Cardiac muscle cell (in vitro differentiated cells and primary cell): ENCODE measurements at regions not wholly inside any gene's neighbourhood (a gene's known extent, or its start where the extent isn't known, plus 50 kb on each side); places are given as distances from the start of the nearest gene placed in this dataset.
A peak's percentile ranks its signal among the peaks of the same experiment; 100 is the strongest.

ENCODE experiments used
- DNase-seq, 2 donors: peaks; one replicate each; pipeline versions ENCODE4 v3.0.0 to v3.0.0-alpha.2; 2010 to 2017; ENCODE audit warnings: low read depth in 1 of 2, low spot score in 1 of 2
- H3K27ac ChIP-seq: fragments of 200-600 bp; sonication (generic); 2 replicates; pipeline ENCODE4 v1.5.1; 2016
- H3K27me3 ChIP-seq: fragments of 200-600 bp; sonication (generic); 2 replicates; pipeline ENCODE4 v1.6.0; 2016; ENCODE audit warnings: control low read depth
- H3K36me3 ChIP-seq: fragments of 200-600 bp; sonication (generic); 2 replicates; pipeline ENCODE4 v1.5.1; 2016; ENCODE audit warnings: control low read depth
- H3K4me1 ChIP-seq: fragments of 200-600 bp; sonication (generic); 2 replicates; pipeline ENCODE4 v1.8.1; 2017; ENCODE audit warnings: low read depth, mild to moderate bottlenecking, mixed run types
- H3K4me3 ChIP-seq: fragments of 200-600 bp; sonication (generic); 2 replicates; pipeline ENCODE4 v1.5.1; 2016; ENCODE audit warnings: mild to moderate bottlenecking
- H3K9me3 ChIP-seq: fragments of 200-600 bp; sonication (generic); 2 replicates; pipeline ENCODE4 v1.5.1; 2017; ENCODE audit warnings: low read depth, mild to moderate bottlenecking, control low read depth
- TF ChIP-seq, protein P1 (sequence below): IDR thresholded peaks from 2 replicates; pipeline ENCODE4 v1.5.1; 2012; ENCODE audit warnings: low read depth, mild to moderate bottlenecking, low read length

DNA sequence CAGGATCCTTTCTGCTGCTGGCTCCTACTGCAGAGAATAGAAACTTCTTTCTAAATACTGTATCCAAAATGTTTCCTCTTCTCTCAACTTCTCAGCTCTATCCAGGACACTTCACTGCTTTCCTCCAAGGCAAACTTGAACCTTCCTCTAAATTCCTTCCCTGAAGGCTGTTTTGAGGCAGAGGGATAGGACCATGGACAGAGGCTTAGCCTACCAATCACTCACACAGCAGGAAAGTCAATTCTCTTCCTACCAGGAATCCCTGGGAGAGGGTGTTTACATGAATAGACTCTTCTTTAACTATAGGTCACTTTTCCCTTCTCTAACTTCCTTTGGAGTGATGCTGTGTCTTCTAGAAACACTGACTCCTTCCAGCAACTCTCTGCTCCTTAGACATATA, 115.6 kb upstream of the MKLN1 start:
- no peaks in the 10 kb centered on the region for H3K4me1 ChIP-seq
- H3K4me3 ChIP-seq, result no peak overlapping the region
- no peaks in the 10 kb centered on the region for H3K27me3 ChIP-seq
- no peaks in the 10 kb centered on the region for H3K9me3 ChIP-seq
- peak; percentile 50 to 55 for DNase-seq
- H3K27ac ChIP-seq, result no peak overlapping the region
- no peaks in the 10 kb centered on the region for H3K36me3 ChIP-seq
- TF ChIP-seq, protein P1, sequence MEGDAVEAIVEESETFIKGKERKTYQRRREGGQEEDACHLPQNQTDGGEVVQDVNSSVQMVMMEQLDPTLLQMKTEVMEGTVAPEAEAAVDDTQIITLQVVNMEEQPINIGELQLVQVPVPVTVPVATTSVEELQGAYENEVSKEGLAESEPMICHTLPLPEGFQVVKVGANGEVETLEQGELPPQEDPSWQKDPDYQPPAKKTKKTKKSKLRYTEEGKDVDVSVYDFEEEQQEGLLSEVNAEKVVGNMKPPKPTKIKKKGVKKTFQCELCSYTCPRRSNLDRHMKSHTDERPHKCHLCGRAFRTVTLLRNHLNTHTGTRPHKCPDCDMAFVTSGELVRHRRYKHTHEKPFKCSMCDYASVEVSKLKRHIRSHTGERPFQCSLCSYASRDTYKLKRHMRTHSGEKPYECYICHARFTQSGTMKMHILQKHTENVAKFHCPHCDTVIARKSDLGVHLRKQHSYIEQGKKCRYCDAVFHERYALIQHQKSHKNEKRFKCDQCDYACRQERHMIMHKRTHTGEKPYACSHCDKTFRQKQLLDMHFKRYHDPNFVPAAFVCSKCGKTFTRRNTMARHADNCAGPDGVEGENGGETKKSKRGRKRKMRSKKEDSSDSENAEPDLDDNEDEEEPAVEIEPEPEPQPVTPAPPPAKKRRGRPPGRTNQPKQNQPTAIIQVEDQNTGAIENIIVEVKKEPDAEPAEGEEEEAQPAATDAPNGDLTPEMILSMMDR, result no peak

DNA sequence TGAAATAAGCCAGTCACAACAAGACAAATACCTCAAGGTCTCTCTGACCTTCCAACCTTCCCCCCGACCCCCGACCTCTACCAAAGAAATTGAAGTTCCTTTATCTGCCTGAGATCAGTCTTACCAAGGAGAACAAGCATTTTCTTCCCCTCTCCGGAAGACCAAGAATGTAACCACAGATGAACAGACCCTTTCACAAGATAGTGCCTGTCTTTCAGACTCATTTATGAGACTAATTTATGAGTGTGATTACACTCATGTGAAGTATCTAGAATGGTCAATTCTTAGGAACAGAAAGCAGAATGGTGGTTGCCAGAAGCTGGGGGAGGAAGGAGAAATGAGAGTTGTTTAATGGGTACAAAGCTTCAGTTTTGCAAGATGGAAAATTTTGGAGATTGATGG, 108.9 kb upstream of the MKLN1 start:
- DNase-seq, result no peak
- TF ChIP-seq, protein P1, result no peak
- peaks cover 4% of the 10 kb centered on the region for H3K4me1 ChIP-seq
- no peak overlapping the region for H3K27ac ChIP-seq
- H3K4me3 ChIP-seq, result no peak overlapping the region
- no peaks in the 10 kb centered on the region for H3K9me3 ChIP-seq
- no peaks in the 10 kb centered on the region for H3K27me3 ChIP-seq
- no peaks in the 10 kb centered on the region for H3K36me3 ChIP-seq

DNA sequence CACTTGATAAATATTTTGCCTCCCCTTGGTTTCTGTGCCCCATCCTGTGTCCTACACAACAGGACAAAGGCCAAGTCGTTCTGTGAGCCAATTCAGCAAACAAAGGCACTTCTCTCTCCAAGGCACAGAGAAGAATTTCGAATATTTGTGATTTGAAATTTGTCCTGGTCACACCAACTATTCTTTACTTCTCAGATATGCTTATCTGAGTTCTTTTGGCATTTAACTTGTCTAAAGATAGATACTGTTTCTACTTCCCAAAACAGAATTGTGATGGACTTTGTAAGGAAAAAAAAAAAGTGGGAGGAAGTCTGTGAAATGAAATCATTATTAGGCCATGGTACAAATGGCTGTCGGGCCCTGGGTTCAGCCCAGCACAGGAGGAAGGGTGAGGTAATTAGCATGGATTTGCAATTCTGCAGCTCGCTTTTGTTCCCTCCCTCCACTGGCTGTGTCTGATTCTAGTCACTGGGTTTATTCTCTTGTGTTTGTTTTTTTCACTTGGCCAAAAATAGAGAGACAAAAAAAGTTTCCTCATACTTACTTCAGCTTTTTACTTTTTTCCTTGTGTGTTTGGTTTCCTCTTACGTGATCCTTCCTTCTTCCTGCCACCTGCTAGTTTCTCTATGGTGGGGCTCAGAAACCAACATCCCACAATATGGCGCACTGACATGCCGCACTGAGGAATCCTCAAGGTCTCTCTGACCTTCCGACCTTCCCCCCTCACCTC, 108.2 kb upstream of the MKLN1 start:
- Histone ChIP-seq H3K27ac (no peak overlapping the region), H3K9me3 (no peaks in the 10 kb centered on the region), H3K4me3 (no peak overlapping the region), H3K36me3 (no peaks in the 10 kb centered on the region), H3K27me3 (no peaks in the 10 kb centered on the region), H3K4me1 (peaks cover 4% of the 10 kb centered on the region)
- TF ChIP-seq, protein P1, result no peak
- peak in 1 of 2 donors; percentile 30 for DNase-seq

DNA sequence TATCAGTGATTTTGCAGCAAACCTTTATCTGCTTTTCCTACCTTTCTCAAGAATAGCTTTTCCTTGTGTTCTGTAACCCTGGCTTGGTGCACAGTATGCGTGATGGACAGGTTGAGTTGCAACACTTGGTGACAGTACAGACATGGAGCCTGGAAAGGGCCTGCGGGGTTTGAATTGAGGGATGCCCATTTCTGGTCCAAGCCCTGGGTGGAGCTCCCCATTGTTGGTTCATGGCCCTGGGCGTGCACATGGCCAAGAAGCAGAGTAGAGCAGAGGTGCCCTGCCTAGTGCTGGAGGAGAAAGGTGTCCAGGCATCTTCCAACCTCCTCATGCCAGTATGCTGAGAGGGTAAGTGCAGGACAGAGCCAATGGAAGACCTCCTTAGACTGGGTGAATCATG, 106.6 kb upstream of the MKLN1 start:
- Histone ChIP-seq H3K4me1 (peaks cover 4% of the 10 kb centered on the region), H3K27me3 (no peaks in the 10 kb centered on the region), H3K9me3 (no peaks in the 10 kb centered on the region), H3K36me3 (no peaks in the 10 kb centered on the region), H3K4me3 (no peak overlapping the region), H3K27ac (no peak overlapping the region)
- TF ChIP-seq, protein P1, result no peak
- no peak for DNase-seq

DNA sequence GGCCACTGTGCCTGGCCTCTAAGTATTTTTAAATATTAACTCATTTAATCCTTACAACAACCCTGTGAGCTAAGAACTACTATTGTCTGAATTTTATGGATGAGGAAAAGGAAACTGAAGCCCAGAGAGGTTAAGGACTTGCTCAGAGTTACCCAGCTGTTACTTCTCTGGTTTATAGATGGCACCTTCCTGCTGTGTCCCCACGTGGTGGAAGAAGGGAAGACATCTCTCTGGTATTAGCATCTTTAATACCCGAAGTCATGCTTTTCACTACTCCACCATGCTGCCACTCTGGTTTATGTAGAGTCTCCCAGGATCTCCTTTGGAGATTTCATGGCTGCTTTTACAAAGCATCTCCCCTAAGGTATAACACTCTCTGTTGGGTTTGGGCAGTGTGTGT, 105.5 kb upstream of the MKLN1 start:
- Histone ChIP-seq H3K9me3 (no peaks in the 10 kb centered on the region), H3K36me3 (no peaks in the 10 kb centered on the region), H3K27ac (no peak overlapping the region), H3K4me1 (peaks cover 4% of the 10 kb centered on the region), H3K27me3 (no peaks in the 10 kb centered on the region), H3K4me3 (no peak overlapping the region)
- no peak for DNase-seq
- TF ChIP-seq, protein P1, result no peak
